LNCaP clone FGC (cell line): ENCODE measurements at regions not wholly inside any gene's neighbourhood (a gene's known extent, or its start where the extent isn't known, plus 50 kb on each side); places are given as distances from the start of the nearest gene placed in this dataset.

Experiments used
- DNase-seq: peaks from one replicate; pipeline ENCODE4 v3.0.0-alpha.2; 2011; ENCODE audit warnings: low read depth
- H3K4me3 ChIP-seq: 2 replicates; pipeline ENCODE4 v1.5.1; 2011; ENCODE audit warnings: mild to moderate bottlenecking, low read depth, low read length, control low read depth
- CTCF ChIP-seq: IDR thresholded peaks from 2 replicates; pipeline ENCODE4 v1.5.1; 2012; ENCODE audit warnings: mild to moderate bottlenecking; ENCODE audit not compliant: control insufficient read depth, insufficient read depth; ENCODE audit errors: extremely low read depth

- no peak for TF ChIP-seq CTCF
- DNase-seq, result no peak
- H3K4me3 ChIP-seq, result no peak overlapping the region
Measured at GRCh38 chr5:56430422-56430821, 197.3 kb upstream of the ANKRD55 start.

GRCh38 chr5:56429110-56429561, 196.0 kb upstream of the ANKRD55 start:
- H3K4me3 ChIP-seq, result no peak overlapping the region

DNA sequence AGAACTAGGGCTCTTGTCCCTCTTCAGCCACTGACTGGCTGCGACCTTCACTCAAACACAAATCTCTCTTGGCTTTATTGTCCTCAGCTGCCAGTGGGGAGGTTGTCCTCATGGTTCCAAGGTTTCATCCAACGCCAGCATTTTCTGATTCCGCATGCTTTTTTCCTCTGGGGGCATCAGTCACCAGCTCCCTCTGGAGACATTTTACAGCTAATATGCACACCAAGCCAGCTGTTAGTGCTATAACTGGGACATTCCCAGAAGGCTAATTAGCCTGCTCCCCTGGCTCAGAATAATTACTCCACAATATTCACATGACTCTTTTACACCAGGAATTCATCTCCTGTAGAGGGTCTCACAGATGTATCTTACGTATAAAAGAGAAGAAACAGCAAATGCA, 193.6 kb upstream of the ANKRD55 start:
- DNase-seq, result no peak
- no peak for TF ChIP-seq CTCF
- no peak overlapping the region for H3K4me3 ChIP-seq

More at GRCh38 chr5:56429110-56429561, 196.0 kb upstream of the ANKRD55 start:
- DNase-seq, result no peak
- no peak for TF ChIP-seq CTCF

GRCh38 chr5:56422076-56422762, 189.1 kb upstream of the ANKRD55 start:
- no peak for TF ChIP-seq CTCF
- peak; percentile 97 for DNase-seq
- H3K4me3 ChIP-seq, result peak overlapping the region; percentile 35

GRCh38 chr5:56421246-56422075, 188.3 kb upstream of the ANKRD55 start:
- no peak overlapping the region for H3K4me3 ChIP-seq
- DNase-seq, result no peak
- no peak for TF ChIP-seq CTCF

DNA sequence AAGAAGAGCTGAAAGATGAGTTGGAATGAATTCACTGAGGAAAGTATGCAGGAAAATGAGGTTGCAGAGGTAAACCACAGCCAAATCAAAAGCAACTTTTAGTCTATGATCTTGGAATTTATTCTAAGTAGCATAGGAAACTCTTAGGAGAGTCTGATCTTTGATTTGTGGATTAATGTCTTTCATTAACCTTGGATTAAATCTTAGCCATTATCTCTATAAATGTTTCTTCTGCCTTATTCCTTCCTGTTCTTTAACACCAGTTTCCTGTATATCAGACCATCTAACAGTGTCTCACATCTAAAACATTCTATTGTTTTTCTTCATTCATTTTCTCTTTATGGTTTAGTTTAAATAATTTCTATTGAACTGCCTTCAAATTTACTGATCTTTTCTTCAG, 187.2 kb upstream of the ANKRD55 start:
- H3K4me3 ChIP-seq, result no peak overlapping the region
- no peak for DNase-seq
- no peak for TF ChIP-seq CTCF

DNA sequence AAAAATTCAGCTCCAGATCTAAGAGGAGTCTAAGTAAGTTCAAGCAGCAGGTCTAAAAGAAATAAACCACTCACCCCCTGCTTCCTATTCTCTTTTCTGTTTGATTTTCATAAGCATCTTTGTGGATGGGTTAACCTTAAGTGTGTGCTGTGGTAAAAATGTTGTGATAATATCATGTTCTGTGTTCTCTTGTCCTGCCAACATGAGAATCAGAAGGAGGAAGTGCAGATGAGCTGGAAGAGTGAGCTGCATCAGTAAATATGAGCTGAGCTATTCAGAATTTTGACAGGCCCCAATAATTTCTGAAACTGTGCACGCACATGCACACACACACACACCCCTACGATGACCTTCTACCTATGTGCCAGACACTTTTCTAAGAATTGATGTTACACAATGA, 186.5 kb upstream of the ANKRD55 start:
- no peak for DNase-seq
- TF ChIP-seq CTCF, result no peak

More for the DNA sequence above, 186.5 kb upstream of the ANKRD55 start:
- no peak overlapping the region for H3K4me3 ChIP-seq
